Nephron progenitor cell (in vitro differentiated cells): ENCODE measurements at regions not wholly inside any gene's neighbourhood (a gene's known extent, or its start where the extent isn't known, plus 50 kb on each side); places are given as distances from the start of the nearest gene placed in this dataset.
"Not testable (repeated sequence)": the region's sequence is repeated elsewhere in the genome, so short reads cannot be mapped to it uniquely, and the experiment has no call there.

Experiments
- DNase-seq: peaks from one replicate; pipeline ENCODE4 v3.0.0; 2021
- H3K27ac Mint-ChIP-seq: 2 replicates; pipeline ENCODE4 v1.8.0; 2021; ENCODE audit warnings: mild to moderate bottlenecking, moderate library complexity, mixed read lengths
- H3K27me3 Mint-ChIP-seq: 2 replicates; pipeline ENCODE4 v1.8.0; 2021; ENCODE audit warnings: mild to moderate bottlenecking, low read depth, mixed read lengths; ENCODE audit not compliant: poor library complexity
- H3K36me3 Mint-ChIP-seq: 2 replicates; pipeline ENCODE4 v1.8.0; 2021; ENCODE audit warnings: low read depth, mixed read lengths
- H3K4me1 Mint-ChIP-seq: 2 replicates; pipeline ENCODE4 v1.8.0; 2021; ENCODE audit warnings: mixed read lengths
- H3K4me3 Mint-ChIP-seq: 2 replicates; pipeline ENCODE4 v1.8.0; 2021; ENCODE audit warnings: mild to moderate bottlenecking, moderate library complexity, mixed read lengths
- H3K9me3 Mint-ChIP-seq: 2 replicates; pipeline ENCODE4 v1.8.0; 2021; ENCODE audit warnings: mild to moderate bottlenecking, moderate library complexity, mixed read lengths
- CTCF ChIP-seq: fragments of 200-600 bp; sonication (generic); IDR thresholded peaks from 2 replicates; pipeline ENCODE4 v1.5.0; 2021; ENCODE audit warnings: antibody characterized with exemption

GRCh38 chr10:2335626-2336025 is 598.3 kb upstream of the ADARB2 start:
- Mint-ChIP-seq H3K4me3 (no peak overlapping the region), H3K27me3 (peaks cover 11% of the 10 kb centered on the region), H3K27ac (no peak overlapping the region), H3K36me3 (no peaks in the 10 kb centered on the region), H3K9me3 (peaks cover 3% of the 10 kb centered on the region), H3K4me1 (no peaks in the 10 kb centered on the region)
- no peak for TF ChIP-seq CTCF
- DNase-seq = no peak

- Mint-ChIP-seq H3K4me3 (no peak overlapping the region), H3K27me3 (peaks cover 11% of the 10 kb centered on the region), H3K27ac (no peak overlapping the region), H3K36me3 (no peaks in the 10 kb centered on the region), H3K9me3 (peaks cover 3% of the 10 kb centered on the region), H3K4me1 (peaks cover under 1% of the 10 kb centered on the region)
- TF ChIP-seq CTCF = no peak
- DNase-seq = no peak
Observed at GRCh38 chr10:2334575-2334974, 597.2 kb upstream of the ADARB2 start.

GRCh38 chr10:2329082-2329481 is 591.8 kb upstream of the ADARB2 start:
- no peak for TF ChIP-seq CTCF
- Mint-ChIP-seq H3K27ac (no peak overlapping the region), H3K9me3 (peaks cover 6% of the 10 kb centered on the region), H3K4me1 (peaks cover 10% of the 10 kb centered on the region), H3K4me3 (no peak overlapping the region), H3K36me3 (no peaks in the 10 kb centered on the region), H3K27me3 (peaks cover 7% of the 10 kb centered on the region)
- no peak for DNase-seq

- Mint-ChIP-seq H3K36me3 (no peaks in the 10 kb centered on the region), H3K4me1 (peaks cover 10% of the 10 kb centered on the region), H3K9me3 (peaks cover 17% of the 10 kb centered on the region)
Observed at GRCh38 chr10:2326411-2326810, 589.1 kb upstream of the ADARB2 start.

GRCh38 chr10:2315045-2315485 is 577.7 kb upstream of the ADARB2 start:
- H3K4me1 Mint-ChIP-seq, H3K27me3 Mint-ChIP-seq, H3K4me3 Mint-ChIP-seq, H3K27ac Mint-ChIP-seq, DNase-seq, H3K36me3 Mint-ChIP-seq: not testable (repeated sequence)
- H3K9me3 Mint-ChIP-seq = peaks cover 21% of the 10 kb centered on the region

More at GRCh38 chr10:2326411-2326810, 589.1 kb upstream of the ADARB2 start:
- DNase-seq = no peak
- H3K27me3 Mint-ChIP-seq = peaks cover 9% of the 10 kb centered on the region
- H3K4me3 Mint-ChIP-seq = no peak overlapping the region
- no peak for TF ChIP-seq CTCF
- no peak overlapping the region for H3K27ac Mint-ChIP-seq

GRCh38 chr10:2306081-2306480 is 568.8 kb upstream of the ADARB2 start:
- Mint-ChIP-seq H3K27me3 (peaks cover 4% of the 10 kb centered on the region), H3K4me3 (no peak overlapping the region), H3K36me3 (no peaks in the 10 kb centered on the region), H3K4me1 (no peaks in the 10 kb centered on the region), H3K27ac (no peak overlapping the region), H3K9me3 (peaks cover 15% of the 10 kb centered on the region)
- DNase-seq = no peak
- no peak for TF ChIP-seq CTCF
